Left lung (tissue), 4 donors: ENCODE measurements at regions not wholly inside any gene's neighbourhood (a gene's known extent, or its start where the extent isn't known, plus 50 kb on each side); places are given as distances from the start of the nearest gene placed in this dataset.

Source experiments
- ATAC-seq: fragments of 200-7000 bp; cut with Tn5 transposase; one replicate; pipeline ENCODE4 v1.9.1; 2020; ENCODE audit warnings: moderate library complexity
- DNase-seq, 4 donors: peaks; one replicate each; pipeline ENCODE4 v3.0.0-alpha.2; 2013 to 2020
- H3K27ac ChIP-seq, 2 donors: fragments of 200-600 bp; sonication (generic) in 1 of 2; one replicate each; pipeline versions ENCODE4 v1.5.0 to v1.8.0; 2020 to 2021
- H3K27me3 ChIP-seq, 2 donors: fragments of 200-600 bp; sonication (generic) in 1 of 2; one replicate each; pipeline versions ENCODE4 v1.5.0 to v1.8.0; 2020 to 2021
- H3K36me3 ChIP-seq, 2 donors: fragments of 200-600 bp; sonication (generic) in 1 of 2; one replicate each; pipeline versions ENCODE4 v1.5.0 to v1.8.0; 2020 to 2021
- H3K4me1 ChIP-seq, 2 donors: fragments of 200-600 bp; one replicate each; pipeline ENCODE4 v1.8.0; 2021
- H3K4me3 ChIP-seq, 2 donors: fragments of 200-600 bp; sonication (generic) in 1 of 2; one replicate each; pipeline versions ENCODE4 v1.5.0 to v1.8.0; 2020 to 2021; ENCODE audit warnings: mild to moderate bottlenecking in 1 of 2
- H3K9me3 ChIP-seq, 2 donors: fragments of 200-600 bp; sonication (generic) in 1 of 2; one replicate each; pipeline versions ENCODE4 v1.5.0 to v1.8.0; 2020 to 2021
- CTCF ChIP-seq, 2 donors: fragments of 200-600 bp; sonication (generic) in 1 of 2; IDR thresholded peaks; one replicate each; pipeline versions ENCODE4 v1.5.0 to v1.8.0; 2021; ENCODE audit warnings: antibody characterized with exemption in 2 of 2
- intact Hi-C, 2 donors: fragments of 100-400 bp; cut with DNase I; formaldehyde crosslinking; loops; one replicate each; pipeline versions ENCODE4 v1.11.2 to v1.14.2; 2022
- donor health status: DM: no; HTN: yes; CAD: no.
- donor health status: DM: no; HTN: no; CAD: no.

GRCh38 chr1:4375812-4376211 is 278.6 kb upstream of the AJAP1 start:
- no peaks in the 10 kb centered on the region for H3K27me3 ChIP-seq
- DNase-seq (no peak), ATAC-seq (no peak)
- intact Hi-C loops: no loop called here
- H3K4me3 ChIP-seq: no peak overlapping the region
- no peak overlapping the region for H3K27ac ChIP-seq
- no peak for TF ChIP-seq CTCF (IDR thresholded peaks at IDR 0.05)
- H3K36me3 ChIP-seq: no peaks in the 10 kb centered on the region
- H3K9me3 ChIP-seq: peaks cover 0 to 14% of the 10 kb centered on the region in 2 donors
- H3K4me1 ChIP-seq: no peaks in the 10 kb centered on the region

- Histone ChIP-seq H3K27ac (no peak overlapping the region), H3K9me3 (peaks cover 0 to 27% of the 10 kb centered on the region in 2 donors), H3K27me3 (no peaks in the 10 kb centered on the region), H3K4me1 (no peaks in the 10 kb centered on the region), H3K4me3 (no peak overlapping the region), H3K36me3 (no peaks in the 10 kb centered on the region)
- no peak for ATAC-seq
- no peak for TF ChIP-seq CTCF (IDR thresholded peaks at IDR 0.05)
- intact Hi-C loops: no loop called here
- DNase-seq: no peak
Observed at GRCh38 chr1:4379451-4380175, 274.8 kb upstream of the AJAP1 start.

- no peak for ATAC-seq
- Histone ChIP-seq H3K9me3 (peaks cover 0 to 28% of the 10 kb centered on the region in 2 donors), H3K27ac (no peak overlapping the region), H3K27me3 (no peaks in the 10 kb centered on the region), H3K4me1 (no peaks in the 10 kb centered on the region), H3K36me3 (no peaks in the 10 kb centered on the region), H3K4me3 (no peak overlapping the region)
- intact Hi-C loops: no loop called here
- no peak for DNase-seq
- TF ChIP-seq CTCF (IDR thresholded peaks at IDR 0.05): no peak
Observed at GRCh38 chr1:4380564-4381168, 273.7 kb upstream of the AJAP1 start.

GRCh38 chr1:4393191-4393590 is 261.2 kb upstream of the AJAP1 start:
- no peak for ATAC-seq
- no peak for DNase-seq

More at GRCh38 chr1:4393191-4393590, 261.2 kb upstream of the AJAP1 start:
- intact Hi-C loops: no loop called here
- Histone ChIP-seq H3K9me3 (peaks cover 0 to 22% of the 10 kb centered on the region in 2 donors), H3K27me3 (peaks cover 0 to 20% of the 10 kb centered on the region in 2 donors), H3K27ac (no peak overlapping the region), H3K4me1 (no peaks in the 10 kb centered on the region), H3K36me3 (no peaks in the 10 kb centered on the region), H3K4me3 (no peak overlapping the region)
- no peak for TF ChIP-seq CTCF (IDR thresholded peaks at IDR 0.05)
